Activated naive CD4-positive, alpha-beta T cell treated with anti-CD3 and anti-CD28 coated beads for 36 hours (primary cell): ENCODE measurements at regions not wholly inside any gene's neighbourhood (a gene's known extent, or its start where the extent isn't known, plus 50 kb on each side); places are given as distances from the start of the nearest gene placed in this dataset.

ENCODE experiments used
- CTCF ChIA-PET: fragments of 350-600 bp; sonication (Branson Sonifier 250); formaldehyde crosslinking; loops from one replicate; lab custom pipeline; 2021; ENCODE audit warnings: antibody characterized with exemption; lab: Charles Lee
- DNase-seq: peaks from one replicate; pipeline ENCODE4 v3.0.0-alpha.2; 2020
- H3K27ac Mint-ChIP-seq: one replicate; pipeline ENCODE4 v1.8.0; 2021; ENCODE audit warnings: mild to moderate bottlenecking, mixed read lengths
- H3K27me3 Mint-ChIP-seq: one replicate; pipeline ENCODE4 v1.8.0; 2021; ENCODE audit warnings: low read depth, mixed read lengths
- H3K36me3 Mint-ChIP-seq: one replicate; pipeline ENCODE4 v1.8.0; 2021; ENCODE audit warnings: low read depth, mixed read lengths
- H3K4me1 Mint-ChIP-seq: one replicate; pipeline ENCODE4 v1.8.0; 2021; ENCODE audit warnings: low read depth, mixed read lengths
- H3K4me3 Mint-ChIP-seq: one replicate; pipeline ENCODE4 v1.8.0; 2021; ENCODE audit warnings: mild to moderate bottlenecking, moderate library complexity, mixed read lengths
- H3K9me3 Mint-ChIP-seq: one replicate; pipeline ENCODE4 v1.8.0; 2021; ENCODE audit warnings: mixed read lengths
- intact Hi-C: fragments of 100-400 bp; cut with micrococcal nuclease; formaldehyde crosslinking; loops from one replicate; pipeline ENCODE4 v1.15.1; 2023

DNA sequence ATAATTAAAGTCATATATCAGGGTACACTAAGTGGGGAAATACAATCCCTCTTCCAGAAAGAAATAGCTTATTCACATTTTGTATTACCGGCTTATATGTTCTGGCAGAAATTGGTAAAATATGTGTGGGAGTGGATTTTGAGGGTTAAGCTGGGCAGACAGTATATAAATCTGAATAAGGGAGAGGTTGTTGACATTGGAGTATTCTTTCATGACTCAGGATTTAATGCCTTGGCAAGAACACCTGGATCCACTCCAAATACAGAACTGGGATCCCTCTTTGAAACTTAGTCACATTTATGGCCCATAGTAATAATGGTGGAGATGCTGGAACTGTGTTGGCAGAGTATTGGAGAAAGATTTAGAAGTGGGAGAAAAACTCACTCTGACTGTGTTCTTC lies 54.3 kb upstream of the TET2 start:
- intact Hi-C loops, result no loop called here
- no peak overlapping the region for H3K27ac Mint-ChIP-seq

DNA sequence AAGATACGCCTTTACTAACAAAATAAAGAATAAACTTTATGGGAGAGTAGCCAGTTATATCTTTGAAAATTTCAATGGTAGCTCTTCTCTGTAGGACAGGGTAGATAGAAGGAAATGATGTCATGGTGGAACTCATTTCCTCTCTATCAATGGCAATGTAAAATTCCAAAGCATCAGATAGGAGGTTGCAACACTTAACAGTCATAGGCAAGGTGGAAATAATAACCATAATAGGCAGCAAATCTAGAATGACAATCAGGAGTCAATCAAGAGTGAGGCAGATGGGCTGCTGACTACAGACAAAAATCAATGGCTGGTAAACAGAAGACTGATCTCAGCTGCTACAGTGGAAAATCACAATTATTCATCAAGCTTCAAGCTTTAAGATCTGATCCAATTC lies 53.9 kb upstream of the TET2 start:
- no peak for DNase-seq
- peaks cover 14% of the 10 kb centered on the region for H3K9me3 Mint-ChIP-seq
- CTCF ChIA-PET, result interaction anchor here (0.6 kb wide), 1 partner anchor 165 kb away, joined by 3 read pairs; no protein-coding TSS in a partner anchor
- intact Hi-C loops, result no loop called here
- H3K27me3 Mint-ChIP-seq, result peaks cover 11% of the 10 kb centered on the region
- H3K4me1 Mint-ChIP-seq, result peaks cover 4% of the 10 kb centered on the region
- H3K27ac Mint-ChIP-seq, result no peak overlapping the region
- no peak overlapping the region for H3K4me3 Mint-ChIP-seq
- peaks cover 2% of the 10 kb centered on the region for H3K36me3 Mint-ChIP-seq

More for the DNA sequence above, 54.3 kb upstream of the TET2 start:
- Mint-ChIP-seq H3K9me3 (peaks cover 12% of the 10 kb centered on the region), H3K4me3 (no peak overlapping the region), H3K27me3 (peaks cover 14% of the 10 kb centered on the region), H3K4me1 (peaks cover 4% of the 10 kb centered on the region), H3K36me3 (peaks cover 2% of the 10 kb centered on the region)
- CTCF ChIA-PET, result interaction anchor here (0.6 kb wide), 1 partner anchor 165 kb away, joined by 3 read pairs; no protein-coding TSS in a partner anchor
- no peak for DNase-seq

DNA sequence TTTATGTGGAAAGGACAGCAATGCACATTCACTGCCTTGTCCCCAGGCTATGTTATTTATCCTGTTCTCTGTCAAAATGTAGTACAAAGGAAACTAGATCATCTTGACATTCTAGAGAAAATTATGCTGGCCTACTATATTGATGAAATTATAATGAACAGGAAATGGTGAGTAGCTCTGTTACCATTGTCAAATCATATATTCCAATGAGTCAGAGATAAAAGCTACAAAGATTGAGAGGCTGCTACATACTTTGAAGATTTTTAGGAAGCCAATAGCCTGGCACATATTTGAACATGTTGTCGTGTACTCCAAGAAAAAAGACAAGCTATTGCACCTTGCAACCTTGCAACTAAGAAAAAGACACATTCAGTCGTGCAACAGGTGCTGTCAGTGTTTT lies 52.7 kb upstream of the TET2 start:
- peaks cover 23% of the 10 kb centered on the region for H3K9me3 Mint-ChIP-seq
- CTCF ChIA-PET, result no interaction called here
- no peak overlapping the region for H3K4me3 Mint-ChIP-seq

More for the DNA sequence above, 52.7 kb upstream of the TET2 start:
- Mint-ChIP-seq H3K27me3 (peaks cover 16% of the 10 kb centered on the region), H3K27ac (no peak overlapping the region), H3K4me1 (peaks cover 4% of the 10 kb centered on the region), H3K36me3 (peaks cover 5% of the 10 kb centered on the region)
- intact Hi-C loops, result loop anchor here (2.0 kb wide), 1 partner anchor 35 kb away; no protein-coding TSS in a partner anchor
- no peak for DNase-seq
